Skeletal muscle cell (primary cell): ENCODE measurements at regions not wholly inside any gene's neighbourhood (a gene's known extent, or its start where the extent isn't known, plus 50 kb on each side); places are given as distances from the start of the nearest gene placed in this dataset.

Source experiments
- DNase-seq: peaks from one replicate; pipeline ENCODE4 v3.0.0-alpha.2; 2010; ENCODE audit warnings: low read depth
- H3K4me3 ChIP-seq: 2 replicates; pipeline ENCODE4 v1.5.1; 2011; ENCODE audit warnings: low read depth, mild to moderate bottlenecking, control low read depth, low read length, moderate library complexity

- H3K4me3 ChIP-seq: no peak overlapping the region
- no peak for DNase-seq
Observed at GRCh38 chr9:109591691-109592090, 93.6 kb upstream of the PTPN3 start.

GRCh38 chr9:109593612-109594011, 95.5 kb upstream of the PTPN3 start:
- no peak for DNase-seq
- H3K4me3 ChIP-seq: no peak overlapping the region

GRCh38 chr9:109597496-109597895, 99.4 kb upstream of the PTPN3 start:
- DNase-seq: no peak

GRCh38 chr9:109599131-109599530, 101.0 kb upstream of the PTPN3 start:
- H3K4me3 ChIP-seq: no peak overlapping the region
- no peak for DNase-seq

More at GRCh38 chr9:109597496-109597895, 99.4 kb upstream of the PTPN3 start:
- H3K4me3 ChIP-seq: no peak overlapping the region

GRCh38 chr9:109599711-109600110, 101.6 kb upstream of the PTPN3 start:
- DNase-seq: no peak
- no peak overlapping the region for H3K4me3 ChIP-seq

GRCh38 chr9:109600142-109600541, 102.0 kb upstream of the PTPN3 start:
- H3K4me3 ChIP-seq: no peak overlapping the region
- peak; percentile 92 for DNase-seq

- H3K4me3 ChIP-seq: no peak overlapping the region
- no peak for DNase-seq
Observed at GRCh38 chr9:109601181-109601580, 103.1 kb upstream of the PTPN3 start.

GRCh38 chr9:109602987-109603386, 104.9 kb upstream of the PTPN3 start:
- DNase-seq: no peak
- no peak overlapping the region for H3K4me3 ChIP-seq

GRCh38 chr9:109604131-109604530, 106.0 kb upstream of the PTPN3 start:
- no peak for DNase-seq
- no peak overlapping the region for H3K4me3 ChIP-seq

GRCh38 chr9:109604781-109605180, 106.7 kb upstream of the PTPN3 start:
- H3K4me3 ChIP-seq: no peak overlapping the region

GRCh38 chr9:109609060-109609459, 111.0 kb upstream of the PTPN3 start:
- DNase-seq: no peak
- H3K4me3 ChIP-seq: no peak overlapping the region

More at GRCh38 chr9:109604781-109605180, 106.7 kb upstream of the PTPN3 start:
- DNase-seq: no peak

GRCh38 chr9:109616571-109617120, 118.5 kb upstream of the PTPN3 start:
- no peak for DNase-seq
- H3K4me3 ChIP-seq: no peak overlapping the region

- no peak overlapping the region for H3K4me3 ChIP-seq
- DNase-seq: no peak
Observed at GRCh38 chr9:109619310-109619709, 121.2 kb upstream of the PTPN3 start.

GRCh38 chr9:109624143-109624542, 126.0 kb upstream of the PTPN3 start:
- no peak for DNase-seq
- no peak overlapping the region for H3K4me3 ChIP-seq

- DNase-seq: no peak
- H3K4me3 ChIP-seq: no peak overlapping the region
Observed at GRCh38 chr9:109624896-109625295, 126.8 kb upstream of the PTPN3 start.

- DNase-seq: no peak
- no peak overlapping the region for H3K4me3 ChIP-seq
Observed at GRCh38 chr9:109627042-109627441, 128.9 kb upstream of the PTPN3 start.

- DNase-seq: no peak
- no peak overlapping the region for H3K4me3 ChIP-seq
Observed at GRCh38 chr9:109629615-109630014, 131.5 kb upstream of the PTPN3 start.

GRCh38 chr9:109632817-109633216, 134.7 kb upstream of the PTPN3 start:
- H3K4me3 ChIP-seq: no peak overlapping the region
- DNase-seq: no peak

GRCh38 chr9:109639674-109640579, 140.1 kb upstream of the PALM2AKAP2 start:
- H3K4me3 ChIP-seq: peak overlapping the region; percentile 54
- DNase-seq: no peak

- peak overlapping the region; percentile 54 for H3K4me3 ChIP-seq
- DNase-seq: no peak
Observed at GRCh38 chr9:109640580-109641371, 139.2 kb upstream of the PALM2AKAP2 start.
